Ascending aorta (tissue), 2 donors: ENCODE measurements at regions not wholly inside any gene's neighbourhood (a gene's known extent, or its start where the extent isn't known, plus 50 kb on each side); places are given as distances from the start of the nearest gene placed in this dataset.
A peak's percentile ranks its signal among the peaks of the same experiment; 100 is the strongest.

ENCODE experiments used
- DNase-seq, 2 donors: peaks; one replicate each; pipeline ENCODE4 v3.0.0-alpha.2; 2019; ENCODE audit warnings: low spot score in 2 of 2
- H3K27ac ChIP-seq, 2 donors: fragments of 200-600 bp; sonication (generic); one replicate each; pipeline ENCODE4 v1.5.1; 2016 to 2017; ENCODE audit warnings: mild to moderate bottlenecking in 1 of 2
- H3K27me3 ChIP-seq: fragments of 200-600 bp; sonication (generic); one replicate; pipeline ENCODE4 v1.5.1; 2017
- H3K36me3 ChIP-seq, 2 donors: fragments of 200-600 bp; sonication (generic); one replicate each; pipeline ENCODE4 v1.5.1; 2016
- H3K4me1 ChIP-seq, 2 donors: fragments of 200-600 bp; sonication (generic); one replicate each; pipeline ENCODE4 v1.5.1; 2016 to 2017; ENCODE audit warnings: mild to moderate bottlenecking in 1 of 2
- H3K4me3 ChIP-seq, 2 donors: fragments of 200-600 bp; sonication (generic); one replicate each; pipeline ENCODE4 v1.5.1; 2016 to 2017; ENCODE audit warnings: mild to moderate bottlenecking in 1 of 2
- H3K9me3 ChIP-seq, 2 donors: fragments of 200-600 bp; sonication (generic); one replicate each; pipeline ENCODE4 v1.5.1; 2016
- intact Hi-C: fragments of 100-400 bp; cut with DNase I; formaldehyde crosslinking; loops from one replicate; pipeline ENCODE4 v1.15.1; 2023
- TF ChIP-seq, protein P1 (sequence below), 3 experiments: fragments of 200-600 bp in 2 of 3; fragments of 450-650 bp in 1 of 3; sonication (generic) in 2 of 3; IDR thresholded peaks; one replicate each; pipeline ENCODE4 v1.5.1; 2016 to 2019; ENCODE audit warnings: antibody characterized with exemption in 3 of 3, mild to moderate bottlenecking in 1 of 3, moderate library complexity in 1 of 3

DNA sequence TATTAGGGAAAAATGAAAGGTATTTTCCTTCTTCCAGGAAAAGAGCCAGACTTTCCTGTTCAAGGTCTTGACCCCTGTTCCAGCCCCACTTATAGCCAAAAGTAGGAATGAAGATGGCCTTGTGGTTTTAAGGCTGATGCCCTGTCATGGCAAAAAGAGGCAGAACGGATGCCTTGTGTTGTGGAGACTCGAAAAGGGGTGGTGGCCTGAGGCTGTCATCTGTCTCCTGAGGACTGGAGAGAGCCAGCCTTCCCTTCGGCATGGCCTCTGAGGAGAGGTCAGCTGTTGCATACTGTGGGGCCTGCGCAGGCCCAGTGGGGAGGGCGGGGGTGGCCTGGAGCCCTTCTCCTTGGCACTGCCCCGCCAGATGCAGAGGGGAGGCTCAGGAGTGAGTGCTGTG is 166.0 kb upstream of the EEPD1 start:
- H3K4me3 ChIP-seq: no peak overlapping the region
- no peaks in the 10 kb centered on the region for H3K27me3 ChIP-seq
- no peaks in the 10 kb centered on the region for H3K9me3 ChIP-seq
- no peak for DNase-seq
- H3K36me3 ChIP-seq: no peaks in the 10 kb centered on the region
- peaks cover 6 to 15% of the 10 kb centered on the region in 2 donors for H3K4me1 ChIP-seq
- intact Hi-C loops: loop anchor here (2.0 to 5.0 kb wide), 3 partner anchors 140 to 220 kb away; no protein-coding TSS in a partner anchor
- peak overlapping the region; percentile 73 to 85 for H3K27ac ChIP-seq
- TF ChIP-seq, protein P1, sequence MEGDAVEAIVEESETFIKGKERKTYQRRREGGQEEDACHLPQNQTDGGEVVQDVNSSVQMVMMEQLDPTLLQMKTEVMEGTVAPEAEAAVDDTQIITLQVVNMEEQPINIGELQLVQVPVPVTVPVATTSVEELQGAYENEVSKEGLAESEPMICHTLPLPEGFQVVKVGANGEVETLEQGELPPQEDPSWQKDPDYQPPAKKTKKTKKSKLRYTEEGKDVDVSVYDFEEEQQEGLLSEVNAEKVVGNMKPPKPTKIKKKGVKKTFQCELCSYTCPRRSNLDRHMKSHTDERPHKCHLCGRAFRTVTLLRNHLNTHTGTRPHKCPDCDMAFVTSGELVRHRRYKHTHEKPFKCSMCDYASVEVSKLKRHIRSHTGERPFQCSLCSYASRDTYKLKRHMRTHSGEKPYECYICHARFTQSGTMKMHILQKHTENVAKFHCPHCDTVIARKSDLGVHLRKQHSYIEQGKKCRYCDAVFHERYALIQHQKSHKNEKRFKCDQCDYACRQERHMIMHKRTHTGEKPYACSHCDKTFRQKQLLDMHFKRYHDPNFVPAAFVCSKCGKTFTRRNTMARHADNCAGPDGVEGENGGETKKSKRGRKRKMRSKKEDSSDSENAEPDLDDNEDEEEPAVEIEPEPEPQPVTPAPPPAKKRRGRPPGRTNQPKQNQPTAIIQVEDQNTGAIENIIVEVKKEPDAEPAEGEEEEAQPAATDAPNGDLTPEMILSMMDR (IDR thresholded peaks at IDR 0.05): no peak

DNA sequence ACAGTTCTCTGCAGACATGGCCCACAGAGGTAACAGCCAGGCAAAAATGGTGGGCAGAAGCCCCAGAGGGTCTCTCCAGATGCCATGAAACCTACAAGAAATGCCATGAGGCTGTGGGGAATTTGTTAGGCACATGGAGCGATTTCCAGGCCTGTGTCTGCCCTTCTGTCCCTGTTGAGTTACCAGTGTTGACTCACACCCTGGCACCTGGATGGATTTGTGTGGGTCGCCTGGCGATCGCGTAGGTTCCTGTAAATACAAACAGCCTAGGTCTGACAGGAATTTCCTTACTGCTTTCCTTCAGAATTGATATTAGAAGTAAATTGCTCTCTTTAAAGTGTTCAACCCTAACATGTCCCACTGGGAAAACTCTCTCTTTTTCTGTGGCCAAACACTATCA is 164.9 kb upstream of the EEPD1 start:
- H3K27me3 ChIP-seq: no peaks in the 10 kb centered on the region
- no peaks in the 10 kb centered on the region for H3K36me3 ChIP-seq
- H3K27ac ChIP-seq: peak overlapping the region; percentile 73 to 85
- peak in 1 of 2 donors; percentile 73 for DNase-seq
- TF ChIP-seq, protein P1 (IDR thresholded peaks at IDR 0.05): no peak
- H3K4me3 ChIP-seq: no peak overlapping the region
- no peaks in the 10 kb centered on the region for H3K9me3 ChIP-seq
- peaks cover 6 to 15% of the 10 kb centered on the region in 2 donors for H3K4me1 ChIP-seq
- intact Hi-C loops: loop anchor here (5.0 kb wide), 2 partner anchors 139 to 219 kb away; no protein-coding TSS in a partner anchor

DNA sequence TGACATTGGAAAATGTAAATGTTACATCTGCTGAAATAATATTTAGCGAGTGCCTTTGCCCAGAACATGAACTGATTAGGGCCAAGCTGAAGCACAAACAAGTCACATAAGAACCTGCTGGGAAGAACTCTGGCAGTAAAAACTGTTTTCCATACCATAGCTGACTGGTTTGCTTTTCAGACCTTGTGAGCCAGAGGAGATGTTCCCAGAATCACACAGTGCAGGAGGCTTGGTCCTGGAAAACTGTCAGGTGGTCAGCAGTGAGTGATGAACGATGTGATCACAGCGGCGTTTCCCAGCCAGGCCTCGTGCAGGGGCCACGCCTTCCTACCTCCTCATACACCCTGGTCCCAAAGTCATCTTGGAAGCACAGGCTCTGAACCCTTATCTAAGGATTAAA is 164.2 kb upstream of the EEPD1 start:
- DNase-seq: no peak
- TF ChIP-seq, protein P1 (IDR thresholded peaks at IDR 0.05): no peak
- H3K4me1 ChIP-seq: peaks cover 6 to 15% of the 10 kb centered on the region in 2 donors
- no peak overlapping the region for H3K4me3 ChIP-seq
- no peaks in the 10 kb centered on the region for H3K36me3 ChIP-seq
- peak overlapping the region; percentile 73 to 85 for H3K27ac ChIP-seq
- no peaks in the 10 kb centered on the region for H3K27me3 ChIP-seq
- no peaks in the 10 kb centered on the region for H3K9me3 ChIP-seq
- intact Hi-C loops: loop anchor here (5.0 kb wide), 2 partner anchors 138 to 218 kb away; no protein-coding TSS in a partner anchor

DNA sequence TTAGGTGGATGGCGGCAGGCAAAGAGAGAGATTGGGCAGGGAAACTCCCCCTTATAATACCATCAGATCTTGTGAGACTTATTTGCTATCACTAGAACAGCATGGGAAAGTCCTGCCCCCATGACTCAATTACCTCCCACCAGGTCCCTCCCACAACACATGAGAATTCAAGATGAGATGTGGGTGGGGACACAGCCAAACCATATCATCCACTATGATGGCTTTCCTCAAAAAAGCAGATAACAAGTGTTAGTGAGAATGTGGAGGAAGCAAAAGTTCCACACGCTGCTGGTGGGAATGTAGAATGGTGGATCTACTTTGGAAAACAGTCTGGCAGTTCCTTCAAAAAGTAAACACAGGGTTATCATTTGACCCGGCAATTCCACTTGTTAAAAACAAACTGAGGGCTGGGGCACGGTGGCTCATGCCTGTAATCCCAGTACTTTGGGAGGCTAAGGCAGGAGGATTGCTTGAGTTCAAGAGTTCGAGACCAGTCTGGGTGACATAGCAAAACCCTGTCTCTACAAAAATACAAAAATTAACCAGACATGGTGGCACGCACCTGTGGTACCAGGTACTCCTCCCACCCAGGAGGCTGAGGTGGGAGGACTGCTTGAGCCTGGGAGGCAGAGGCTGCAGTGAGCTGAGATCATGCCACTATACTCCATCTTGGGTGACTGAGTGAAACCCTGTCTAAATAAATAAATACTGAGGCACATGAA is 161.4 kb upstream of the EEPD1 start:
- no peaks in the 10 kb centered on the region for H3K9me3 ChIP-seq
- no peak for DNase-seq
- no peak overlapping the region for H3K4me3 ChIP-seq
- H3K4me1 ChIP-seq: peaks cover 6 to 15% of the 10 kb centered on the region in 2 donors
- TF ChIP-seq, protein P1 (IDR thresholded peaks at IDR 0.05): no peak
- no peaks in the 10 kb centered on the region for H3K36me3 ChIP-seq
- no peaks in the 10 kb centered on the region for H3K27me3 ChIP-seq
- H3K27ac ChIP-seq: no peak overlapping the region
- intact Hi-C loops: no loop called here

DNA sequence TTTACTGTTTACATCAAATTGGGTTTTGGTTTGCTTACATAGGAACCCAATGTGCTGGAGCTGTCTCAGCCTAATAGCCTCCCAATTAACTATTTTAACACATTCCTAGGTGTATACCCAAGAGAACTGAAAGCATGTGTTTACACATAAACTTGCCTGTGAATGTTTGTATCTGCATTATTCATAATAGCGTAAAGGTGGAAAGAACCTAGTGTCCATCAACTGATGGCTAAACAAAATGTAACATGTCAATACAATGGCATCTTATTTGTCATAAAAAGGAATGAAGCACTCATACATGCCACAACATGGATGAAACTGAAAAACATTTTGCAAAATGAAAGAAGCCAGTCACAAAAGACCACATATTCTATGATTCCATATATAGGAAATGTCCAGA is 160.6 kb upstream of the EEPD1 start:
- H3K27ac ChIP-seq: no peak overlapping the region
- H3K4me3 ChIP-seq: no peak overlapping the region
- no peaks in the 10 kb centered on the region for H3K36me3 ChIP-seq
- DNase-seq: no peak
- H3K4me1 ChIP-seq: peaks cover 3 to 15% of the 10 kb centered on the region in 2 donors
- no peaks in the 10 kb centered on the region for H3K9me3 ChIP-seq
- no peaks in the 10 kb centered on the region for H3K27me3 ChIP-seq
- intact Hi-C loops: no loop called here
- TF ChIP-seq, protein P1 (IDR thresholded peaks at IDR 0.05): no peak
